Neuronal stem cell (in vitro differentiated cells): ENCODE measurements at regions not wholly inside any gene's neighbourhood (a gene's known extent, or its start where the extent isn't known, plus 50 kb on each side); places are given as distances from the start of the nearest gene placed in this dataset.

Experiments used
- DNase-seq: peaks from one replicate; pipeline ENCODE4 v3.0.0-alpha.2; 2013; ENCODE audit warnings: low spot score
- H2AFZ ChIP-seq: one replicate; pipeline ENCODE4 v1.6.1; 2013; ENCODE audit warnings: mild to moderate bottlenecking, low read length, inconsistent platforms
- H2AK5ac ChIP-seq: 2 replicates; pipeline ENCODE4 v1.6.1; 2013; ENCODE audit warnings: low read depth, mild to moderate bottlenecking, inconsistent platforms, low read length, moderate library complexity, mixed read lengths
- H2BK120ac ChIP-seq: 2 replicates; pipeline ENCODE4 v1.6.1; 2013; ENCODE audit warnings: low read depth, mild to moderate bottlenecking, inconsistent platforms, low read length, moderate library complexity, mixed read lengths
- H2BK12ac ChIP-seq: one replicate; pipeline ENCODE4 v1.6.1; 2013; ENCODE audit warnings: low read length, inconsistent platforms
- H2BK15ac ChIP-seq: 2 replicates; pipeline ENCODE4 v1.6.1; 2013; ENCODE audit warnings: mild to moderate bottlenecking, low read length, inconsistent platforms, mixed read lengths
- H2BK5ac ChIP-seq: one replicate; pipeline ENCODE4 v1.6.1; 2013; ENCODE audit warnings: inconsistent platforms, mild to moderate bottlenecking, low read length, moderate library complexity
- H3K14ac ChIP-seq: one replicate; pipeline ENCODE4 v1.6.1; 2013; ENCODE audit warnings: low read length, inconsistent platforms
- H3K18ac ChIP-seq: 2 replicates; pipeline ENCODE4 v1.6.1; 2013; ENCODE audit warnings: low read length, inconsistent platforms
- H3K23ac ChIP-seq: 2 replicates; pipeline ENCODE4 v1.6.1; 2013; ENCODE audit warnings: low read depth, mild to moderate bottlenecking, mixed read lengths, low read length, inconsistent platforms; ENCODE audit not compliant: poor library complexity
- H3K27ac ChIP-seq: replicated peaks from 3 replicates; pipeline ENCODE4 v1.5.1; 2013; ENCODE audit warnings: low read length, inconsistent platforms
- H3K27me3 ChIP-seq, 3 experiments: 2 replicates each; pipeline ENCODE4 v1.6.1; 2013; ENCODE audit warnings: low read length in 3 of 3, mild to moderate bottlenecking in 2 of 3, inconsistent platforms in 1 of 3, low read depth in 1 of 3, mixed read lengths in 1 of 3, moderate library complexity in 1 of 3; ENCODE audit not compliant: control insufficient read depth in 3 of 3, insufficient read depth in 3 of 3
- H3K36me3 ChIP-seq, 2 donors: replicated peaks in 1 of 2; 2 replicates each; pipeline ENCODE4 v1.6.1; 2013; ENCODE audit warnings: low read length in 2 of 2; ENCODE audit not compliant: control insufficient read depth in 2 of 2, insufficient read depth in 2 of 2
- H3K4ac ChIP-seq: 2 replicates; pipeline ENCODE4 v1.6.1; 2013; ENCODE audit warnings: inconsistent platforms, mild to moderate bottlenecking, low read length, moderate library complexity
- H3K4me1 ChIP-seq, 2 donors: 1 replicate in 1 of 2; 2 replicates in 1 of 2; pipeline ENCODE4 v1.6.1; 2013; ENCODE audit warnings: low read length in 2 of 2, low read depth in 1 of 2; ENCODE audit not compliant: control insufficient read depth in 2 of 2, insufficient read depth in 1 of 2
- H3K4me2 ChIP-seq: one replicate; pipeline ENCODE4 v1.6.1; 2013; ENCODE audit warnings: mild to moderate bottlenecking, low read length, inconsistent platforms; ENCODE audit not compliant: insufficient read depth, poor library complexity, severe bottlenecking
- H3K4me3 ChIP-seq, 2 donors: 2 replicates each; pipeline ENCODE4 v1.5.1; 2013; ENCODE audit warnings: low read length in 2 of 2, mild to moderate bottlenecking in 2 of 2, inconsistent platforms in 1 of 2, moderate library complexity in 1 of 2
- H3K79me1 ChIP-seq: one replicate; pipeline ENCODE4 v1.6.1; 2013; ENCODE audit warnings: low read depth, mild to moderate bottlenecking, inconsistent platforms, low read length, moderate library complexity
- H3K9ac ChIP-seq: one replicate; pipeline ENCODE4 v1.6.1; 2013; ENCODE audit warnings: mild to moderate bottlenecking, low read depth, low read length, inconsistent platforms; ENCODE audit not compliant: poor library complexity
- H3K9me3 ChIP-seq, 2 donors: replicated peaks in 1 of 2; 2 replicates each; pipeline versions ENCODE3 to v1.6.1; 2013; ENCODE audit warnings: low read length in 2 of 2, mild to moderate bottlenecking in 2 of 2, inconsistent platforms in 1 of 2, low read depth in 1 of 2, mixed read lengths in 1 of 2, moderate library complexity in 1 of 2; ENCODE audit not compliant: control insufficient read depth in 2 of 2, insufficient read depth in 1 of 2
- H4K8ac ChIP-seq: one replicate; pipeline ENCODE4 v1.6.1; 2013; ENCODE audit warnings: low read depth, mild to moderate bottlenecking, inconsistent platforms, low read length, moderate library complexity
- H4K91ac ChIP-seq: one replicate; pipeline ENCODE4 v1.6.1; 2013; ENCODE audit warnings: low read length, low read depth, mild to moderate bottlenecking, inconsistent platforms; ENCODE audit not compliant: poor library complexity
- WGBS, 2 donors: extraction: QIAGEN DNeasy Blood & Tissue Kit; methylation state at CpG; one replicate each; pipeline ENCODE4 v1.1.7; 2013; ENCODE audit warnings: missing lambda C conversion rate in 2 of 2, mixed read lengths in 1 of 2; ENCODE audit not compliant: insufficient read length in 2 of 2, insufficient replicate concordance in 1 of 2; ENCODE audit errors: extremely low coverage in 2 of 2; 5-methylcytosine and 5-hydroxymethylcytosine counted together

DNA sequence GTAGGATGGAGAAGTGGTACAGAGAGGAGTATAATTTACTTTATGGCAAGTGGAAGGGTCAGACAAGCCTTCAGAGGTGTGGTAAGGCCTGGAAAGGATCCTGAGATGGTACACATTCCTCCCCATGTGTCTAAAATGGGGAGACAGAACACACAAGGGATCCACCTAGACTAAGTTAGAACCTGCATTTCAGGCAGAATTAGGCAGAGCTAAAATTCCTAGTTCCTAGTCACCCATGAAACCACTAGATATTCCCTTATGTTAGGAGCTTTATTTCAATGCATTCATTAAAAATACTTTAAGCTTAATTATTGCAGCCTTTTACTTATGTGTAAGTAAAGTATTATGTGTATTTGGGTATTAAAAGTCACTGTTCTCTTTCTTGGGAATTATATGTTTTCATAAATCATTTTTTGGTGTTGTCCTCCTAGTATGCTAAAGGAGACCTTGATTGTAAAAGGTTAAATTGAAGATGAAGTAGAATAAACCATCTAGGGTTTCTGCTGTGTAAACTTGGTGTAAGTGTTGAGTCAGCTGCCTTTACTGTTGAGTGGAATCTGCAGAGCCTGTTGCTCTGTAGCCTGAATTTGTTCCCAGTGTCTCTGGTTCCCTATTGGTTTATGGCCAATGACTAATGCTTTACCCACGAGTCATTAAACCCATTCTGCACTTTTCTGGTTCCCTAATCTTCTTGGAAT is 423.2 kb downstream of the ATP23 start:
- Histone ChIP-seq H3K9ac (no peak overlapping the region), H4K91ac (no peak overlapping the region), H3K79me1 (no peaks in the 10 kb centered on the region), H3K4me3 (no peak overlapping the region), H2AK5ac (no peak overlapping the region), H3K14ac (no peak overlapping the region), H3K4ac (no peak overlapping the region), H2BK15ac (no peak overlapping the region), H3K36me3 (no peaks in the 10 kb centered on the region), H4K8ac (no peak overlapping the region), H3K9me3 (no peaks in the 10 kb centered on the region), H2BK120ac (no peak overlapping the region), H2BK5ac (no peak overlapping the region), H3K27me3 (no peaks in the 10 kb centered on the region), H2BK12ac (no peak overlapping the region), H3K23ac (no peak overlapping the region), H3K4me2 (no peak overlapping the region), H3K27ac (no peak overlapping the region), H3K18ac (no peak overlapping the region), H2AFZ (no peak overlapping the region), H3K4me1 (no peaks in the 10 kb centered on the region)
- WGBS, 2 donors = no CpG with 5 or more reads among the region's 1 CpG
- no peak for DNase-seq

DNA sequence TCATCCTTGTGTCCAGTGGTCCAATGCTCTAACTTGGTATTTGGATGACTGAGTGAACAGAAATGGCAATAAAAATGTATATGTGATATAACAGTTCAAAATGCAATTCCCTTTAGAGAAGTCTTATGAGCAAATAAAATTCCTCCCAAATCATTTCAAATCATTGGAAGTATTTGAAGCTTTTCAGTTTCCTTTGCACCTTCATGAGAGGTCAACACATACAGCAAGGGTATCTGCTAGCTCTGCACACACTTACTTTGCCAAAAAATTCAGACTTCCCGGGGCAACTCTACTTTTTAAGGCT is 423.7 kb downstream of the ATP23 start:
- H3K14ac ChIP-seq = no peak overlapping the region
- H3K4me3 ChIP-seq = no peak overlapping the region
- no peaks in the 10 kb centered on the region for H3K27me3 ChIP-seq
- no peak overlapping the region for H2BK15ac ChIP-seq
- H4K91ac ChIP-seq = no peak overlapping the region
- H4K8ac ChIP-seq = no peak overlapping the region
- no peak overlapping the region for H2AK5ac ChIP-seq
- no peaks in the 10 kb centered on the region for H3K36me3 ChIP-seq
- no peak overlapping the region for H3K18ac ChIP-seq
- H2BK120ac ChIP-seq = no peak overlapping the region
- no peak overlapping the region for H3K4ac ChIP-seq
- H2BK5ac ChIP-seq = no peak overlapping the region
- H2BK12ac ChIP-seq = no peak overlapping the region
- no peak for DNase-seq
- H2AFZ ChIP-seq = no peak overlapping the region
- H3K27ac ChIP-seq = no peak overlapping the region
- WGBS, 2 donors = no CpG with 5 or more reads among the region's 1 CpG
- H3K4me1 ChIP-seq = no peaks in the 10 kb centered on the region
- no peak overlapping the region for H3K4me2 ChIP-seq
- no peak overlapping the region for H3K9ac ChIP-seq
- no peaks in the 10 kb centered on the region for H3K9me3 ChIP-seq
- no peaks in the 10 kb centered on the region for H3K79me1 ChIP-seq
- no peak overlapping the region for H3K23ac ChIP-seq

DNA sequence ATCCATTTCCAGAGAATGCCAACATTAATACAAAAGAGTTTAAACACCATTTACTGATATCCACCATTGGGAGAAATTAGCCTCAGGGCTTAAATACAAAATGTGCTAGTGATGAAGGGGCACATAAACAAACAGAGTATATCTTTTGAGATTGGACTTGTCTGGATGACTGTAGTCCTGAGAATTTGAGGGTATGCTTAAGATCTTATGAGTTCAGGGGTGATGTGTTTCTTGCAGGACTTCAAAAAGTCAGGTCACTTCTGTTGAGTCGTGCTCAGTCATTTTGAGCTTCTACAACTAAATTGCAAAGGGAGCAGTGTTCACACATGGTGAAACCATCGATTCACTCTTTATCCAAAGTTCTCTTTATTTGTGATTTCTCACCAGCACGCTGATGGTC is 425.7 kb downstream of the ATP23 start:
- no peak overlapping the region for H2AK5ac ChIP-seq
- H4K8ac ChIP-seq = no peak overlapping the region
- H3K9me3 ChIP-seq = no peaks in the 10 kb centered on the region
- no peaks in the 10 kb centered on the region for H3K79me1 ChIP-seq
- H3K4me3 ChIP-seq = no peak overlapping the region
- no peaks in the 10 kb centered on the region for H3K36me3 ChIP-seq
- no peak overlapping the region for H2BK5ac ChIP-seq
- H3K18ac ChIP-seq = no peak overlapping the region
- H3K27me3 ChIP-seq = no peaks in the 10 kb centered on the region
- H3K9ac ChIP-seq = no peak overlapping the region
- no peak overlapping the region for H4K91ac ChIP-seq
- WGBS, 2 donors = no CpG with 5 or more reads among the region's 3 CpGs
- H2BK12ac ChIP-seq = no peak overlapping the region
- H3K4ac ChIP-seq = no peak overlapping the region
- no peak overlapping the region for H2BK15ac ChIP-seq
- no peak overlapping the region for H3K23ac ChIP-seq
- H3K27ac ChIP-seq = no peak overlapping the region
- no peak overlapping the region for H3K14ac ChIP-seq
- H3K4me2 ChIP-seq = no peak overlapping the region
- DNase-seq = no peak
- H2BK120ac ChIP-seq = no peak overlapping the region
- no peaks in the 10 kb centered on the region for H3K4me1 ChIP-seq
- no peak overlapping the region for H2AFZ ChIP-seq

DNA sequence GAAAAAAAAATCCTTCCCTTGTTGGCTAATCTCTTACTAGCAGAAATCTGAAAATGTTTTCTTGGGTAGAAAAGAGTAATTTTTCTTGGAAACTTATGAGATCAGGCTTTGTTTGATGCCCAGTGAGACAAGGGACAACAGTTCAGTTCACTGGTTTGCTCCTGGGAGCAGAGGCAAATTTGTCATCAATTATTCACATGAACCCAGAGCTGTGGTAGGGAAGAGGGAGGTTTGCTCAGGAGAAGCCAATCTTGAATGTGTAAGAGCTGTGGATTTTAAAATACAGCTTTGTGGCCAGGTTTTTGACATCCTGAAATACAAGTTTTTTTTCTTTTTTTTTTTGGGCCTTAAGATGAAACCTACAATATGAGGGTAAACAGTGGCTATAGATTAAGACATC is 426.6 kb downstream of the ATP23 start:
- Histone ChIP-seq H3K4me2 (no peak overlapping the region), H3K27me3 (no peaks in the 10 kb centered on the region), H3K27ac (no peak overlapping the region), H3K4me3 (no peak overlapping the region), H3K9me3 (no peaks in the 10 kb centered on the region), H2BK12ac (no peak overlapping the region), H3K14ac (no peak overlapping the region), H3K9ac (no peak overlapping the region), H2BK5ac (no peak overlapping the region), H2BK15ac (no peak overlapping the region), H3K23ac (no peak overlapping the region), H3K79me1 (no peaks in the 10 kb centered on the region), H4K91ac (no peak overlapping the region), H3K4me1 (no peaks in the 10 kb centered on the region), H3K4ac (no peak overlapping the region), H2AFZ (no peak overlapping the region), H3K18ac (no peak overlapping the region), H3K36me3 (no peaks in the 10 kb centered on the region), H4K8ac (no peak overlapping the region), H2BK120ac (no peak overlapping the region), H2AK5ac (no peak overlapping the region)
- no peak for DNase-seq
